HG02938 (cell line): ENCODE measurements at regions not wholly inside any gene's neighbourhood (a gene's known extent, or its start where the extent isn't known, plus 50 kb on each side); places are given as distances from the start of the nearest gene placed in this dataset.

Source experiments
- ATAC-seq: cut with Tn5 transposase; IDR thresholded peaks from one replicate; pipeline ENCODE4 v1.9.1; 2021; ENCODE audit warnings: mild to moderate bottlenecking, moderate library complexity; ENCODE audit not compliant: unreplicated experiment

- ATAC-seq, result no peak
These were observed 173.5 kb upstream of the FN1 start for GRCh38 chr2:215609089-215610032.

- no peak for ATAC-seq
These were observed 171.9 kb upstream of the FN1 start for GRCh38 chr2:215607766-215608165.

- ATAC-seq, result no peak
These were observed 170.4 kb upstream of the FN1 start for GRCh38 chr2:215606219-215606618.

GRCh38 chr2:215605214-215605613 lies 169.3 kb upstream of the FN1 start:
- no peak for ATAC-seq

GRCh38 chr2:215604606-215605005 lies 168.7 kb upstream of the FN1 start:
- no peak for ATAC-seq

- no peak for ATAC-seq
These were observed 167.6 kb upstream of the FN1 start for GRCh38 chr2:215603440-215603839.

GRCh38 chr2:215602997-215603396 lies 167.1 kb upstream of the FN1 start:
- no peak for ATAC-seq

- ATAC-seq, result no peak
These were observed 166.3 kb upstream of the FN1 start for GRCh38 chr2:215601990-215602721.

- ATAC-seq, result no peak
These were observed 165.7 kb upstream of the FN1 start for GRCh38 chr2:215601526-215601925.

GRCh38 chr2:215598376-215598975 lies 162.6 kb upstream of the FN1 start:
- no peak for ATAC-seq

GRCh38 chr2:215597577-215597976 lies 161.7 kb upstream of the FN1 start:
- ATAC-seq, result no peak

GRCh38 chr2:215594766-215595165 lies 158.9 kb upstream of the FN1 start:
- ATAC-seq, result no peak

GRCh38 chr2:215590010-215590745 lies 154.3 kb upstream of the FN1 start:
- ATAC-seq, result no peak

- no peak for ATAC-seq
These were observed 148.0 kb upstream of the FN1 start for GRCh38 chr2:215583881-215584280.

GRCh38 chr2:215579809-215580208 lies 143.9 kb upstream of the FN1 start:
- ATAC-seq, result no peak

GRCh38 chr2:215577356-215577755 lies 141.5 kb upstream of the FN1 start:
- no peak for ATAC-seq

GRCh38 chr2:215576572-215576971 lies 140.7 kb upstream of the FN1 start:
- no peak for ATAC-seq

GRCh38 chr2:215573496-215573895 lies 137.6 kb upstream of the FN1 start:
- no peak for ATAC-seq

GRCh38 chr2:215572341-215572848 lies 136.5 kb upstream of the FN1 start:
- ATAC-seq, result no peak

- ATAC-seq, result no peak
These were observed 135.8 kb upstream of the FN1 start for GRCh38 chr2:215571689-215572088.

GRCh38 chr2:215567504-215567903 lies 131.6 kb upstream of the FN1 start:
- ATAC-seq, result peak; percentile 84
